Activated naive CD8-positive, alpha-beta T cell (primary cell): ENCODE measurements at regions not wholly inside any gene's neighbourhood (a gene's known extent, or its start where the extent isn't known, plus 50 kb on each side); places are given as distances from the start of the nearest gene placed in this dataset.
"Not testable (repeated sequence)": the region's sequence is repeated elsewhere in the genome, so short reads cannot be mapped to it uniquely, and the experiment has no call there.

Source experiments
- H3K27ac Mint-ChIP-seq: one replicate; pipeline ENCODE4 v1.8.0; 2021; ENCODE audit warnings: mixed read lengths
- H3K27me3 Mint-ChIP-seq: one replicate; pipeline ENCODE4 v1.8.0; 2021; ENCODE audit warnings: mixed read lengths
- H3K36me3 Mint-ChIP-seq: one replicate; pipeline ENCODE4 v1.8.0; 2021; ENCODE audit warnings: mixed read lengths
- H3K4me1 Mint-ChIP-seq: one replicate; pipeline ENCODE4 v1.8.0; 2021; ENCODE audit warnings: low read depth, mixed read lengths
- H3K4me3 Mint-ChIP-seq: one replicate; pipeline ENCODE4 v1.8.0; 2021; ENCODE audit warnings: mild to moderate bottlenecking, mixed read lengths
- H3K9me3 Mint-ChIP-seq: one replicate; pipeline ENCODE4 v1.8.0; 2021; ENCODE audit warnings: low read depth, mixed read lengths

DNA sequence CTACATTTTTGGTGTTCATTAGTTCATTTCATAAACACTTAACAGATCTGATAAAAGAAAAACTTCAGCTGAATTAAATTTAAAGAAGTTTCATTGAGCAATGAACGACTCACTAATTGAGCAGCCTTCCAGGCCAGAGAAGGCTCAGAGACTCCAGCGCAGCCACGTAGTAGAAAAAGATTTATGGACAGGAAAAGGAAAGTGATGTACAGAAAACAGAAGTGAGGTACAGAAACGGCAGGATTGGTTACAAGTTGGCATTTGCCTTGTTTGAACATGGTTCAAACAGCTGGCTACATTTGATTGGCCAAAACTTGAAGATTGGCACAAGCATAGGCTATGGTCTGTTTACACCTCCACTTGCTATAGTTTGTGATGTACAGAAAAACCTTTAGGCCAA lies 166.3 kb upstream of the DTNBP1 start:
- Mint-ChIP-seq H3K9me3 (no peaks in the 10 kb centered on the region), H3K27ac (no peak overlapping the region), H3K27me3 (peaks cover 2% of the 10 kb centered on the region), H3K36me3 (no peaks in the 10 kb centered on the region), H3K4me1 (no peaks in the 10 kb centered on the region), H3K4me3 (no peak overlapping the region)

DNA sequence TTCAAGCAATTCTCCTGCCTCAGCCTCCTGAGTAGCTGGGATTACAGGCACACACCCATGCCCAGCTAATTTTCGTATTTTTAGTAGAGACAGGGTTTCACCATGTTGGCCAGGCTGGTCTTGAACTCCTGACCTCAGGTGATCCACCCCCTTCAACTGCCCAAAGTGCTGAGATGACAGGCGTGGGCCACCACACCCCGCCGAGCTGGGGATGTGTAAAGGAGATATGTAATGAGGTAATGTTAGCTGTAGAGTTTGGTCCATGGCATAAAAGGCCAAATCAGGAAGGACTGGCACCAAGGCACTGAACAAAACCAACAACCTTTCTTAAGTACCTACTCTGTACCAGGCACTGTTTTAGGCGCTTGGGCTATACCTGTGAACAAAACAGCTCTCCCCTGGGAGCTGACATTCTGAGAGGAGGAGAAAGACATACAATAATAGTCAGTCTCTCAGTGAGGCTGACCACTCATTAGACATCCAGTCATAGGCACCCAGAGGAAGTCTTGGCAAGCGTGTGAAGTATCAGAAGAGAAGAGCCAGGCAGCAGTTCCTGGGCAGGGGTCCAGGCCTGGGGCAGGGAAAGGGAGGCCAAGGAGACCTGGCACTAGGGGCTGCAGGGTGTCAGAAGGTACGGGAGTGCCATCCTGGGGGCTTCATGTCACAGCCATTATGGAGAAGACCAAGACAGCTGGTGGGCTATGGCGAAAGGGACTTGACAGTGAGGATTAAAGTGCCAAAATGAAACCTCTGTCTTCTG lies 164.8 kb upstream of the DTNBP1 start:
- no peak overlapping the region for H3K4me3 Mint-ChIP-seq
- no peaks in the 10 kb centered on the region for H3K9me3 Mint-ChIP-seq
- H3K27me3 Mint-ChIP-seq: peaks cover 2% of the 10 kb centered on the region
- H3K36me3 Mint-ChIP-seq: no peaks in the 10 kb centered on the region
- no peak overlapping the region for H3K27ac Mint-ChIP-seq
- H3K4me1 Mint-ChIP-seq: no peaks in the 10 kb centered on the region

DNA sequence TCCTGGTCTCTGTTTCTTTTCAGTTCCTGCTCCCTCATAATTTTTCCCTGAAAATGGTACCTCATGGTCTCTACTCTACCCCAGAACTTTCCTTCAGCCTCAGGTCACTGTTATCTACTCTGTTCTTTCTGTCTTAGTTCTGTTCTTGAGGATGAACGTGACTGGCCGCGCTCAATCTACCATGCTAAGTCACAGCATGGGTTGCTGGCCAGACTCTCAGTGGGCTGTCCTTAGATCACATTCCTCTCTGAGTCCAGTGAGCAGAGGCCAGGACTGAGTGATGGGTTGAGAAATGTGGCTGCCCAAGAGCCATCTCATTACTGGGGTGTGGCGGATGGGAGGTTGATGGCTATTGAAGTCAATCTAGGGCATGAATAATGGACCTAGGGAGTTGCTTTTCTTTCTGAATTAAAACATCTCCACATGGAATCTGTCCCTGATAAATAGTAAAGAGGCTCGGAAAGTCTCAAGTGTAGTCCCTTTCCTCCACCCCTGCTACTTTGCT lies 164.0 kb upstream of the DTNBP1 start:
- Mint-ChIP-seq H3K4me1 (no peaks in the 10 kb centered on the region), H3K36me3 (no peaks in the 10 kb centered on the region), H3K27ac (no peak overlapping the region), H3K27me3 (peaks cover 2% of the 10 kb centered on the region), H3K9me3 (no peaks in the 10 kb centered on the region), H3K4me3 (no peak overlapping the region)

DNA sequence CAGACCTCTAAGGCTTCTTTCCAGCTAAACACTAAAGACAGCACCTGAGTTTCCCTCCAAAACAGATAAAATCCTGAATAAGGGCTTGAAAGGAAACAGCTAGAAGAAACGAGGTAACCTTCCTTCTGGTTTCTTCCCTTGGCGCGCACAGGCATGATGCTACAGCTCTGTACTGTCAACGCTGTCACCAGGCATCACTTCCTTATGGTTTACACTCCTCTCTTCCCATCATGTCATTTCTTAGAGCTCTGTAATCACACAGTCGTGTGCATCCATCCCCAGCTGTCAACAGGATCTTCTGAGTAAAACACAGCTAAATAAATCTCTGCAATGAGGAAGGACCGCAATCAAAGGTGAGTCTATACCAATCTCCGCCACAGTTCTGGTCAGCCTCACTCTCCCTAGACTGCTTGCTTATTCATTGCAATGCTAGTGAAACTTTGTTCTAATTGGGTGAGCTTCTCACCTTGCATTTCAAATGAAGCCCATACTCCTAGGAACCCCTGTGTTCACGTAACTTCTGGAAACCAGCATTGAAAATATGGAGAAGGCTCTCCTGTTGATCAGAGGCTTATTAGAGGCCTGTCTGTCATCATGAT lies 162.6 kb upstream of the DTNBP1 start:
- no peaks in the 10 kb centered on the region for H3K36me3 Mint-ChIP-seq
- no peaks in the 10 kb centered on the region for H3K9me3 Mint-ChIP-seq
- H3K4me1 Mint-ChIP-seq: no peaks in the 10 kb centered on the region
- H3K27ac Mint-ChIP-seq: no peak overlapping the region
- H3K4me3 Mint-ChIP-seq: no peak overlapping the region
- peaks cover 6% of the 10 kb centered on the region for H3K27me3 Mint-ChIP-seq

DNA sequence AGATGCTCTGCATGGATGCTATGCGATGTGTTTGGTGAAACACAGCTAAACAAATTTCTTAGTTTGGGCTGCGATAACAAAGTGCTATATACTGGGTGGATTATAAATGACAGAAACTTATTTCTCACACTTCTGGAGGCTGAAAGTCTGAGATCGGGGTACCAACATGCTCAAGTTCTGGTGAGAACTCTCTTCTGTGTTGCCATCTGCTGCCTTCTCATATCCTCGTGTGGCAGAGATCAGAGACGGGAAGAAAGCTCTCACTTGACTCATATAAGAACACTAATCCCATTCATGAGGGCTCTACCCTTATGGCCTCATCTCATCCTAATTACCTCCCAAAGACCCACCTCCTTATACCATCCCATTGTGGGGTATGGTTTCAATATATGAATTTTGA lies 162.0 kb upstream of the DTNBP1 start:
- peaks cover 6% of the 10 kb centered on the region for H3K27me3 Mint-ChIP-seq
- H3K27ac Mint-ChIP-seq: no peak overlapping the region
- no peaks in the 10 kb centered on the region for H3K4me1 Mint-ChIP-seq
- H3K9me3 Mint-ChIP-seq: no peaks in the 10 kb centered on the region
- H3K4me3 Mint-ChIP-seq: no peak overlapping the region
- no peaks in the 10 kb centered on the region for H3K36me3 Mint-ChIP-seq

DNA sequence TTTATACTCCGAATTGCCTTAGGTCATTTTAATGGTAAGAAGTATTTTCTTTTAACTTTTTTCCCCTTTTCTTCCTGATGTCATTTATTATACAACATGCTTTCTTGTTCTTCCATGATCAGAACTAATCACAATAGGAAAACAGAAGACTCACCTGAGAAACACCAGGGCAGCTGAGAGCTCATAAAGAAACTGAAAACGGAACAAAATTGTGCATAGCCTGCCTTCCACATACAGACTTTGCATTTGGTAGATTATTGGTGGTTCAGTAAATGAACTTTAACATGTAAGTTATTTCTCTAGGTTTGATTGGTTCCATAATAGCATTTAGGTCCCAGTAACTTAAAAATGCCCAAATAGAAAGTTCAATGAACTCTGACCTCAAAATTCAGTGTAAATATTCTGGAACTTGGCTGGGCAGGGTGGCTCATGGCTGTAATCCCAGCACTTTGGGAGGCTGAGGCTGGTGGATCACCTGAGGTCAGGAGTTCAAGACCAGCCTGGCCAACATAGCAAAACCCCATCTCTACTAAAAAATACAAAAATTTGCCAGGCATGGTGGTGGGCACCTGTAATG lies 161.1 kb upstream of the DTNBP1 start:
- no peaks in the 10 kb centered on the region for H3K9me3 Mint-ChIP-seq
- H3K36me3 Mint-ChIP-seq: no peaks in the 10 kb centered on the region
- H3K27ac Mint-ChIP-seq: no peak overlapping the region
- H3K27me3 Mint-ChIP-seq: peaks cover 6% of the 10 kb centered on the region
- H3K4me1 Mint-ChIP-seq: no peaks in the 10 kb centered on the region
- no peak overlapping the region for H3K4me3 Mint-ChIP-seq

DNA sequence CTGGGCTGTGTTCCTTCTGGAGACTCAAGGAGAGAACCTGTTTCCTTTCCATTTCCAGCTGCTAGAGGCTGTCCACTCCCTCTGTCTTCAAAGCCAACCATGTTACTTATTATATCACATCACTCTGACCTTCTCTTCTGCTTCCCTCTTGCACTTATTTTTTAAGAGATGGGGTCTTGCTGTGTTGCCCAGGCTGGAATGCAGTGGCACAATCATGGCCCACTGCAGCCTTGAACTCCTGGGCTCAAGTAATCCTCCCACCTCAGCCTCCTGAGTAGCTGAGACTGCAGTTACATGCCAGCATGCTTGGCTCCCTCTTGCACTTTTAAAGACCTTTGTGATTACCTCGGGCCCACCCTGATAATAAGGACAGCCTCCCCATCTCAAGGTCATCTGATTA lies 160.0 kb upstream of the DTNBP1 start:
- Mint-ChIP-seq H3K36me3 (no peaks in the 10 kb centered on the region), H3K27me3 (peaks cover 6% of the 10 kb centered on the region), H3K4me1 (no peaks in the 10 kb centered on the region), H3K9me3 (no peaks in the 10 kb centered on the region), H3K4me3 (no peak overlapping the region), H3K27ac (no peak overlapping the region)

DNA sequence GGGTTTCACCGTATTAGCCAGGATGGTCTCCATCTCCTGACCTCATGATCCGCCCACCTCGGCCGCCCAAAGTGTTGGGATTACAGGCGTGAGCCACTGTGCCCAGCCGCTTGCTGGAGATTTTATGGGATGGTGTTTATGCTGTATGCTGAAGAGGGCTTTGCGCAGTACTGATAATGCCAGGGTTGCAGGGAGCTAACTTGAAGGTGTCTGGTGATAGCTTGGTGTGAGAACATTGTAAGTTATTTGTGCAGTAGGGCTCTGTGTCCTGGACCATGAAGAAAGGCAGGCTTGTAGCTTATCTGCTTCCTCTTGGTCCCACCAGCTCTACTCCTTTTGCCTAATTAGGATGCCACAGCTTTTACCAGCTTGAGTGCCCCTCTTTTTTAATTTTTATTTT lies 157.0 kb upstream of the DTNBP1 start:
- no peak overlapping the region for H3K27ac Mint-ChIP-seq
- no peaks in the 10 kb centered on the region for H3K4me1 Mint-ChIP-seq
- peaks cover 5% of the 10 kb centered on the region for H3K27me3 Mint-ChIP-seq
- no peaks in the 10 kb centered on the region for H3K36me3 Mint-ChIP-seq
- no peak overlapping the region for H3K4me3 Mint-ChIP-seq
- no peaks in the 10 kb centered on the region for H3K9me3 Mint-ChIP-seq

DNA sequence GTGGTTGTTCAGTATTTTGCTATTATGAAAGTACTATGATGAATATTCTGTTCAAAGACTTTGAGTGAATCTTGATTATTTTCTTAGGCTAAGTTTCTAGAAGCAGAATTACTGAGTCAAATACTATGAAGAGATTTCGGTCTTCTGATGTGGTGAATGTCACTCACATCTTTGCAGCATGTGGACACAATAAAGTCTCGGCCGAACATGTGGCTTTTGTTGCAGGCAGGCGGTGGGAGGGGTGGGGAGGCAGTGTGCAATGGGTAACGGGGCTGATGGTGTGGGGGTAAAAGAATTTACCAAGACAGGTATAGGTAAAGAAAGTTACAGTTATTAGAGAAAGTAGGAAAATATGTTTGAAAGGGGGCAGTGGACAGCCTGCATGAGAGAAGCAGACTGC lies 156.4 kb upstream of the DTNBP1 start:
- peaks cover 5% of the 10 kb centered on the region for H3K27me3 Mint-ChIP-seq
- H3K4me1 Mint-ChIP-seq: no peaks in the 10 kb centered on the region
- no peaks in the 10 kb centered on the region for H3K9me3 Mint-ChIP-seq
- H3K27ac Mint-ChIP-seq: no peak overlapping the region
- H3K4me3 Mint-ChIP-seq: no peak overlapping the region
- H3K36me3 Mint-ChIP-seq: no peaks in the 10 kb centered on the region

DNA sequence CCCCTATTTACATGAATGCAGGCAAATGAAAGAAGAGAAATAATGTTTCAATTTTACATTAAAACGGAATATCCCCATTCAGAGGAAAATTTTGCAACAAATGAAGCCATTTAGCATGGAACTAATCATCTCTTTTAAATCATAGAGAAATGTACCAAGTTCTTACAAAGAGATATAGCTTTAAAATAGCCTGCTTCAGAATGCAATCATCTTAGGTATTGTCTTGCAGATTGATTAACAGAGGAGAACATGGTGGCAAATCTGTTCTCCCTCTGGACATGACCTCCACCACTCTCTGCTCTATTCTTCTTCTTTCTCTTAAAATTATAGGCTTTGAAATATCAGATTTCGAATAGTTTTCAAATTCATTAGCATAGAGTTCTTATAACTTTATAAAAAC lies 155.7 kb upstream of the DTNBP1 start:
- peaks cover 5% of the 10 kb centered on the region for H3K27me3 Mint-ChIP-seq

DNA sequence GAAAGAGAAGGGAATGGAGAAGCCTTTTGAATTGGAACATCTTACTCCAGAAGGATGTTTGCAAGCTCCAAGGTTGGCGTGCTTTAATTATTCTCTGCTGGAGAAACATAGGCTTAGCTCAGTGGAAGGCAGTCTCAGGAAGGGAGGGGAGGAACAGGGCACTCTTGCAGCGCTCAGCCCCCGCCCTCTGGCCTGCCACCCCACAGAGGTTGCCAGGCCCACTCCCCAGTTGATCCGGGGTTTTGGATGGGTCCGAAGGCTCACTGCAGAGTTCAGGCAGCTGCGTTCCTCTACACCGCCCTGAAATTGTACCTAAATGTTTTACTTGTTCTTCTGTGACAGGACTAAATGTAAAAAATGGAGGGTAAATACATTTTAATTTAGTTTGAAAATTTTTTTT lies 155.2 kb upstream of the DTNBP1 start:
- H3K9me3 Mint-ChIP-seq: no peaks in the 10 kb centered on the region
- no peaks in the 10 kb centered on the region for H3K4me1 Mint-ChIP-seq
- peaks cover 5% of the 10 kb centered on the region for H3K27me3 Mint-ChIP-seq
- H3K4me3 Mint-ChIP-seq: no peak overlapping the region
- H3K27ac Mint-ChIP-seq: no peak overlapping the region
- H3K36me3 Mint-ChIP-seq: no peaks in the 10 kb centered on the region

More for the DNA sequence above, 155.7 kb upstream of the DTNBP1 start:
- Mint-ChIP-seq H3K27ac (no peak overlapping the region), H3K4me3 (no peak overlapping the region), H3K4me1 (no peaks in the 10 kb centered on the region), H3K9me3 (no peaks in the 10 kb centered on the region), H3K36me3 (no peaks in the 10 kb centered on the region)

DNA sequence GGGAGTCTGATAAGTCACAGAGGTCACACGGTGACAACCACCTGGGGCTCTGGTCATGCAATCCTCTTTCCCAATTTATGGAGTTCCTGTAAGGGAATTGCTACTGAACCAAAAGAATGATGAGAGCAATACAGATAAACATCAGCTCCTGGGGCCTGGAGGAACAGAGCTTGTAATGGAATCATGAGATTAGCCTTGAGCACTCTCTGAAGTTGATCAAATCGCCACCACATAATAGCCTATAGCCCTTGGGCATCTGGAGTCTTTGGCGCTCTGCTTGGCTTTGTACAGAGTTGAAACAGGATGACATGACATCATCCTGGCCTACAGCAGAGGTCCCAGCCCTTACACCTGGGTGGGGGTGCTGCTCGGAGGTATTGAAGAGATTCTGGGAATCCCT lies 154.3 kb upstream of the DTNBP1 start:
- Mint-ChIP-seq H3K4me3 (no peak overlapping the region), H3K36me3 (no peaks in the 10 kb centered on the region), H3K4me1 (no peaks in the 10 kb centered on the region), H3K9me3 (no peaks in the 10 kb centered on the region), H3K27ac (no peak overlapping the region), H3K27me3 (peaks cover 7% of the 10 kb centered on the region)

DNA sequence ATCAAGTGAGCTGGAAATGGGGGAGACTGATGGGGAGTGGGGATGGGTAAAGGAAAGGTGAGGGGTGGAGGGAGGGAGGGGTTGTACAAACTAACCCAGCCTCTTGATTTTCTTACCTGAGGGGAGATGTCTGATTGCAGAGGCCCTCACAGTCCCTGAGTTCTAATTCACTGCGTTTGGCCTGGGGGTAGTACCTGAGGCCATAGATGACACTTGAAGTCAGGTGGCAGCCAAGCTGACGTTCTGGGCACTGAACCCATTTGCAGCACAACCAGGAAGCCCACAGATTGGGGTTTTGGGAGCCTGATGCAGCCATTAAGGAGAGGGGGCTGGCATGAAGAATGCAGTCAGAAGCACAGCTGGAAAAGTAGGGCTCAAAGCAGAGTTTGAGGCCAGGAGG lies 153.8 kb upstream of the DTNBP1 start:
- no peak overlapping the region for H3K4me3 Mint-ChIP-seq
- H3K4me1 Mint-ChIP-seq: no peaks in the 10 kb centered on the region
- H3K36me3 Mint-ChIP-seq: no peaks in the 10 kb centered on the region
- H3K9me3 Mint-ChIP-seq: no peaks in the 10 kb centered on the region
- no peak overlapping the region for H3K27ac Mint-ChIP-seq
- peaks cover 7% of the 10 kb centered on the region for H3K27me3 Mint-ChIP-seq

DNA sequence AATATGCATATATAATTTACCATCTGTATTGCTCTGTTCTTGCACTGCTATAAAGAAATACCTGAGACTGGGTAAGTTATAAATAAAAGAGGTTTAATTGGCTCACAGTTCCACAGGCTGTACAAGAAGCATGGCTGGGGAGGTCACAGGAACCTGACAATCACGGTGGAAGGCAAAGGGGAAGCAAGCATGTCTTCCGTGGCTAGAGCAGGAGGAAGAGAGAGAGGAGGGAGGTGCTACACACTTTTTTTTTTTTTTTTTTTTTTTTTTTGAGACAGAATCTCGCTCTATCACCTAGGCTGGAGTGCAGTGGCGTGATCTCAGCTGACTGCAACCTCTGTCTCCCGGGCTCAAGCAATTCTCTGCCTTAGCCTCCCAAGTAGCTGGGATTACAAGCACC lies 150.9 kb upstream of the DTNBP1 start:
- not testable (repeated sequence) for H3K4me1 Mint-ChIP-seq, H3K4me3 Mint-ChIP-seq

DNA sequence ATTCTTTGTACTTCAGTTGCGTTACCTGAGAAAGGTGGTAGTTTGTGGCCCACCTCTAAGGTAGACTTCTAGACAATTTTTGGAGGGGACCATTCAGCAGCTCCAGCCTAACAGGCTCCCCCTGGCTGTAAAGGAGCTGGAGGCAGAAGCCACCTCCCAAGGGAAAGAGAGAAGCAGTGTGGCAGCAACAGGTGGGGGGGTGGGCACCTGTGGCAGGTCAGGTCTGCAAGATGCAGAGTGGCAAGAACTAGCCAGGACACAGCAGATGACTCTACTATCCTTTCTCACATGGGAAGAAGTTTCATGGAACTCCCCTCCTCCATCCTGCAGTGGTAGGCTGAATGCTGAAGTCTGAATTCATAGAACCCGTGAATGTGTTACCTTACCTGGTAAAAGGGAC lies 148.3 kb upstream of the DTNBP1 start:
- H3K9me3 Mint-ChIP-seq: no peaks in the 10 kb centered on the region
- peaks cover 7% of the 10 kb centered on the region for H3K27me3 Mint-ChIP-seq
- H3K4me3 Mint-ChIP-seq: no peak overlapping the region
- H3K27ac Mint-ChIP-seq: no peak overlapping the region
- H3K4me1 Mint-ChIP-seq: no peaks in the 10 kb centered on the region
- no peaks in the 10 kb centered on the region for H3K36me3 Mint-ChIP-seq

More for the DNA sequence above, 150.9 kb upstream of the DTNBP1 start:
- H3K27me3 Mint-ChIP-seq, H3K36me3 Mint-ChIP-seq, H3K27ac Mint-ChIP-seq, H3K9me3 Mint-ChIP-seq: not testable (repeated sequence)
